Coronary artery (tissue), 2 donors: ENCODE measurements at regions not wholly inside any gene's neighbourhood (a gene's known extent, or its start where the extent isn't known, plus 50 kb on each side); places are given as distances from the start of the nearest gene placed in this dataset.
A peak's percentile ranks its signal among the peaks of the same experiment; 100 is the strongest.

Experiments
- DNase-seq: peaks from one replicate; pipeline ENCODE4 v3.0.0-alpha.2; 2017; ENCODE audit warnings: low spot score
- H3K27ac ChIP-seq, 2 donors: fragments of 200-600 bp; sonication (generic); one replicate each; pipeline ENCODE4 v1.5.1; 2016 to 2019
- H3K4me3 ChIP-seq: fragments of 200-600 bp; sonication (generic); 2 replicates; pipeline ENCODE4 v1.5.1; 2016; ENCODE audit warnings: mild to moderate bottlenecking, moderate library complexity
- CTCF ChIP-seq: fragments of 200-600 bp; sonication (generic); IDR thresholded peaks from one replicate; pipeline ENCODE4 v1.5.1; 2019; ENCODE audit warnings: antibody characterized with exemption

- TF ChIP-seq CTCF, result no peak
- peak overlapping the region; percentile 39 for H3K4me3 ChIP-seq
- H3K27ac ChIP-seq, result peak overlapping the region; percentile 54 to 85
- no peak for DNase-seq
Measured at GRCh38 chr2:144996225-144996795, 476.4 kb upstream of the ZEB2 start.

GRCh38 chr2:144995482-144995881, 475.6 kb upstream of the ZEB2 start:
- Histone ChIP-seq H3K4me3 (peak overlapping the region; percentile 39), H3K27ac (peak overlapping the region; percentile 54 to 85)
- no peak for TF ChIP-seq CTCF
- DNase-seq, result no peak

GRCh38 chr2:144990661-144991060, 470.7 kb upstream of the ZEB2 start:
- no peak for TF ChIP-seq CTCF
- DNase-seq, result no peak
- H3K27ac ChIP-seq, result no peak overlapping the region
- H3K4me3 ChIP-seq, result no peak overlapping the region

- Histone ChIP-seq H3K4me3 (no peak overlapping the region), H3K27ac (no peak overlapping the region)
- DNase-seq, result no peak
- no peak for TF ChIP-seq CTCF
Measured at GRCh38 chr2:144989579-144990270, 469.8 kb upstream of the ZEB2 start.

GRCh38 chr2:144988591-144988990, 468.7 kb upstream of the ZEB2 start:
- H3K4me3 ChIP-seq, result no peak overlapping the region
- no peak for DNase-seq
- no peak overlapping the region for H3K27ac ChIP-seq
- TF ChIP-seq CTCF, result no peak

- DNase-seq, result no peak
- no peak for TF ChIP-seq CTCF
- H3K4me3 ChIP-seq, result no peak overlapping the region
- no peak overlapping the region for H3K27ac ChIP-seq
Measured at GRCh38 chr2:144986691-144987090, 466.8 kb upstream of the ZEB2 start.

- Histone ChIP-seq H3K27ac (no peak overlapping the region), H3K4me3 (no peak overlapping the region)
- no peak for DNase-seq
- no peak for TF ChIP-seq CTCF
Measured at GRCh38 chr2:144984038-144984437, 464.1 kb upstream of the ZEB2 start.
